Fibroblast of peridontal ligament (primary cell): ENCODE measurements at regions not wholly inside any gene's neighbourhood (a gene's known extent, or its start where the extent isn't known, plus 50 kb on each side); places are given as distances from the start of the nearest gene placed in this dataset.
"Not testable (repeated sequence)": the region's sequence is repeated elsewhere in the genome, so short reads cannot be mapped to it uniquely, and the experiment has no call there.

Source experiments
- DNase-seq: peaks from one replicate; pipeline ENCODE4 v3.0.0-alpha.2; 2010; ENCODE audit errors: extremely low read depth

DNA sequence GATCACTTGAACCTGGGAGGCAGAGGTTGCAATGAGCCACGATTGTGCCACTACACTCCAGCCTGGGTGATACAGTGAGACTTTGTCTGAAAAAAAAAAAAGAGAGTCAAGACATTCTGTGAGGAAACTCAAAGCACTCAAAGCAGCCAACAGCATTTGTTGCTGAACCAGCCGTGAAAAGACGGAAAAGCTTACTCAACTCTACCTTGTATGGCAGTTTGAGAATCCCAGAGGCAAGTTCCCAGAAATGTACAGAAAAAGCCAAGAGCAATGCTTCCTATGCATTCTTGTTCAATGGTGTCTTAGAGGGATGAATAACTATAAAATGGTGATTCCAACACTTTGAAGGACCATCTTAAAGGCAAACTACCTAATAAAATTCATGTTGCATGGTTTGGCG lies 170.2 kb downstream of the HSD17B3 start:
- DNase-seq: no peak

DNA sequence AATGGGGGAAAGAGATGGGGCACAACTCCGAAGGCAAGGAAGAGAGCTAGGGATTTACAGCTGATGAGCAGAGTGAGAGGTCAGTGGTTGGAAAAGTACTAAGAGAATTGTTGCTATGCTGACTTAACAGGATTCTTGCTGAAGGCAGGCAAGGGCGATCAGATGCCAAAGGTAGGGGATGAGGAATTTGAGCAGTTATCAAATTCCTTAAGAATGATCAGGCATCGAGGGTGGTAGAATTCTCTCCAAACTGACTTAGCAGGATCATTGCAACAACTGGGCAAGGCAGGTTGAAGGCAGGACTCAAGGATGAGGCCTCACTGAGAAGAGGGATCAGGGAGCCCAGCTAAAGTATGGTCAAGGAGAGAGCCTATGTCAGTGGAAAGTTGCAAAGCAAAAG lies 171.0 kb downstream of the HSD17B3 start:
- no peak for DNase-seq

DNA sequence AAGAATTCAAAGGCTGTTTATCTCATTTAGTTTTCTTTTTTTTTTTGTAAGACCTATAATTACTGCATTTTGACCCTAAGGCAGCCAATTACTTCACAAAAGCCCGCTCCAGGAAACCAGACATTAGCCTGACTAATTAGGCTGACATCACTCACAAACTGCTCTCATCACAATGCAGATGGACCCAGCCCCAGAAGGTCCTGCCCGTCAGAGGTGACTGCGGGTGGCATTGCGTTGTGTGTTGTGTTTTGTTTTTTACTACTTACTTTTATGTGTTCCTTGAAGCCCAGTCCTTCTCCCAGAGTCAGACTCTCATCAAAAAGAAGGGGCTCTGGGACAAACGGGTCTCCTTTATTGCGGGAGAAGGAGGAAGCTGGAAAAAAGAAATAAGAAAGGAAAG lies 172.2 kb downstream of the HSD17B3 start:
- no peak for DNase-seq

DNA sequence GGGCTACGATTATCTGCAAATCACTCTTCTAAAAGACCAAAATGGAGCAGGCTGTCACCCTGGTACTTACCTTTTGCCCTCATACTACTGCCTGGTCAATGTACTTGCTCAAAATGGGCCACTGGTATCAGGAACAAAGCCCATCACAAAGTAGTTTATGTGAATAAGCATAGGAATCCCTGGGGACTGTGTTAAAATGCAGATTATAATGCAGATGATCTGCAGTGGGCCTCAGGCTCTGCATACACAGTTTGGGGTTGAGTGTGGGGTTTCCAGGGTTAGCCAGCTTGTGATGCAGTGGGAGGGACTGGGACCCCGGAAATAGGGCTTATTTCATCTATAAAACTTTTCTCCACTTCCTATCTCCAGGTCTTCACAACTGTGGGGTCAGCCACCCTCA lies 173.1 kb downstream of the HSD17B3 start:
- no peak for DNase-seq

DNA sequence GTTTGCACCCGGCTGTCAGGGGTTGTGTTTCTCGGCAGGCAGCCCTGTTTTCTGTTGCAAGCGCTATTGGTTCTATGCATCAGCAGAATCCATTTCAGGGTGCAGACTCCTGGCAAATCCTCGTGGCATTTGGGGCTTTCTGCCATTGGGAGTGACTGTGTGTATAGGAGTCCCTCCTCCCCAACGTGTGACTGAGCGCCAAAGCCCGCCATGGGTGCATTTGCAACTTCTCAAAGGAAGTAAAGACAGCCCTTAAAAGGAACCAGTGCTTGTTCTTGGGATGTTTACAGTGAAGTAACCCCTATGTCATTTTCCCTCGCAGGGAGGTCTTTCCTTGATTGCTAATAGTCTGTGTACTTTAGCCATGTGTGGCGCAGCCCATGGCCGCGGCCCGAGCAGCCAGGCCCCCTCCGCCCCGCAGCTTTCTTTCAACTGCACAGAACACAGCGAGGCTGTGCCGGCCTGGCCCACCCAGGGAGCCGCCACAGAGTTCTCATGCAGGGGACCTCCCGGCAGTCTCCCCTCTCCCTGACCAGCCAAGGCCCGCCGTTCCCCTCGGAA lies 175.6 kb downstream of the HSD17B3 start:
- DNase-seq: no peak

DNA sequence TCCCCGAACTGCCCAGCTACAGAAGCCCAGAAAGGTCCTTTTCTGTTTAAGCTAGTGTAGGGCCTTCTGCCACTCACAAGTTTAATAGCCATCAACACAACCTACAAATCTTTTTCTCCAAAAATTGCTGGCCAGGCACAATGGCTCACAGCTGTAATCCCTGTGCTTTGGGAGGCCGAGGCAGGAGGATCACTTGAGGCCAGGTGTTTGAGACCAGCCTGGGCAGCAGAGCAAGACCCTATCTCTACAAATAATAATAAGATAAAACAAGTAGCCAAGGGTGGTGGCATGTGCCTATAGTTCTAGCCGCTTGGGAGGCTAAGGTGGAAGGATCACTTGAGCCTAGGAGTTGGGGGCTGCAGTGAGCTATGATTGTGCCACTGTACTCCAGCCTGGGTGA lies 176.4 kb downstream of the HSD17B3 start:
- DNase-seq: no peak

DNA sequence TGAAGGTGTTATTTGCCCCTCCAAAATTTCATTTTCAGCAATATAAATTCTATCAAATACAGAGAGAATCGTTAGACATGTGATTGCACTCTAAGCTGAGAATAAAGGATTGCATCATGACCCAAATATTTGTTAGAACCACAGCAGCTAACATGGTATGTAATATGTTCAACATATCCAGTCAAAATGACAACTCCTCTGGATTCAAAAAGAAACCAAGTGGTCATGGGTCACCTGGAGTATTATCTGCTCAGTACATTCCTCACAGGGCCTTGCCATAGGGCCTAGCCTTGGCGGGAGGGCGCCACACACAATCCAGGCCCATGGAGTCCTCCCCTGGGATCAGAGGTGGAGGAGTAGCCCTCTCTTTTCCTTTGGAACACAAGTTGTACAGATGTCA lies 179.2 kb downstream of the HSD17B3 start:
- DNase-seq: peak; percentile 69

DNA sequence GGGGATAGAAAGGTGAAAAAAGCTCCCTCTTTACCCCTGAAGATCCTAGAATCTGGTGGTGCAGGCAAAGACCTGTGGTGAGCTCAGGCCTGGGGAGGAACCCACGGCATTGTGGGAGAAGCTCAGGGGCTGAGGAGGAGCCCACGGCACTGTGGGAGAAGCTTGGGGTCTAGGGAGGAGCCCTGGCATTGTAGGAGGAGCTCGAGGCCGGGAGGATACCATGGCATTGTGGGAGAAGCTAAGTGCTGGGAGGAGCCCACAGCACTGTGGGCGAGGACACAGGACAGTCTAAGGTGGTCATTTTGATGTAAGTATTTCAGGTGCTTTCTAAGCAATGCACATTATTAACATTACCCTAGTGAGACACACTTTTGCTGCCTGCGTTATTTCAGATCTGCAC lies 179.7 kb downstream of the HSD17B3 start:
- DNase-seq: no peak

DNA sequence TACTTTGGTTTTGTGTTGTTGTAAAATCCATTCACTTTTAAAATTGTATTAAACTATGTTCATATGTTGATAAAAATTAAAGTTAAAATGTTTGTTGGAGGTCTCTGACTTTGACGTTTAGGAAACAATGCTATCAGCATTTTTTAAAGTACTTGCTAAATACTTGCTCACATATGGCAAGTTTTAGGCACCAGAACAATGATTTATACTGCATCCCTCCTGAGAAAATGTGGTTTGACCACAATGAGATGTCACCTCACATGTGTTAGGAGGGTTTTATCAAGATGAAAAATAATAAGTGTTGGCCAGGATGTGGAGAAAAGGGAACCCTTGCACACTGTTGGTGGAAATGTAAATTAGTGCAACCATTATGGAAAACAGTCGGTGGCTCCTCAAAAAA lies 180.8 kb downstream of the HSD17B3 start:
- no peak for DNase-seq

DNA sequence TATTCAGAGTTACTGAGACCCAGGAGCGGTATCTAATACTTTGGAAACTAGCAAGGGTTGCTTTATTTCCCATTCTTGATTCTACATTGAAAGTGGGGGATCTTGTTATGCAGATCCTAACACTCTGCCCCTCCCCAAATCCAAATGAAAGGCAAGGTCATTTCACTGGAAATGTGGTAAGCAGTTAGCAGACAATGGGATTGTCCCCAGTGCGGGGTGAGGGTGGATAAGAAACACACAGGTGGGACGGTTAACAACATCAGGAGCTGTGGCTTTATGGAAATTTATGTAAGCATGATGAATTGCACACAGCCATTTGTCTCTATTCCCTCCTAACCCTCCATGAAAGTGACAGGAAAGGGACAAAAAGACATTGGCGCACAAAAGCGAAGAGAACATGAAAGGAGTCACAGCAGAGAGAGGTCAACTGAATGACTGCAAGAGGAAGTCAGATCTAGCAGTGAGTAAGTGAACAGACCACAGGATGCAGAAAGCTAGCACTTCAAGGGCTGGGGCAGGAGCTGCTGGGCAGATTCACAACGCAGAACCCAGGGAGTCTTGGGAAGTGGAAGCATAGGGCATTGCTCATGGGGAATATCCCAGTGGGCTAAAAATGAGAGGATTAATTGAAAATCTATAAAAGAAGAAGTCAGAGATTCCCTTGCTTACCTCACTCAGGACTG lies 184.4 kb downstream of the HSD17B3 start:
- DNase-seq: no peak

DNA sequence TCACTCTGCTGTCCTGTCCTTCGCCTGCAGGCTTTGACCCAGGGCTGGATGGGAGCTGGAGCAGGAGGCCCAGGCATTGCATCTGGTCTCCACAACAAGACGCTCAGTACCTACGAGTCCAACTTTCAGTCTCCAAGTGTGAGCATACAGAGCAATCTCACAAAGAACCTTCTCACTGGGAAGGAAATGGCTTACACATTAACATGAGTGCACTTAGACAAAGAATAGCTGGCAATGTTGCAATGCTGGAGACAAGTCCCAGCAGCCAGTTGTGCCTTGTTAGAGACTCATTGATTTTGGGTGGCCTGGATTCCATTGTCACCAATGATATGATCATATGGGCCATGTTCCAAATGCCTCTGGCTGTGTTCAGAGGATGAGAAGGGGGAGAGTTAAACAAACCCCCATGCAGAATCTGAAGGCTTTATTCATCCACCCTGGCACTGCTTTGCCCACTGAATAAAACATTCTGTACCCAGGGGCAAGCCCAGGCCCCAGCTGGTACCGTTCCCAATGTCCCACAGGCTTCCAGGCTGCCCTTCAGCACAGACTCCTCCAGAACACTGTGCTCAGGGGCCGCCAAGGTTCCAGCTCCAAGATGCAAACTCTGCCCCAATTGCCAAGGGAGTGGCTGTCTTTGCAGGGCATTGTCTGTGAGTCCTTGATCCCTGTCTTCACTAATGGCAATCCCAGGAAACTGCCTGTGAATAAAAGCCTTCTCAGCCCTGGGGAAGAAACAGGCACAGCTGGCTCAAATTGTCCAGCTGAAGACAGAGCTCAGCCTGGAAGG lies 185.5 kb downstream of the HSD17B3 start:
- no peak for DNase-seq

DNA sequence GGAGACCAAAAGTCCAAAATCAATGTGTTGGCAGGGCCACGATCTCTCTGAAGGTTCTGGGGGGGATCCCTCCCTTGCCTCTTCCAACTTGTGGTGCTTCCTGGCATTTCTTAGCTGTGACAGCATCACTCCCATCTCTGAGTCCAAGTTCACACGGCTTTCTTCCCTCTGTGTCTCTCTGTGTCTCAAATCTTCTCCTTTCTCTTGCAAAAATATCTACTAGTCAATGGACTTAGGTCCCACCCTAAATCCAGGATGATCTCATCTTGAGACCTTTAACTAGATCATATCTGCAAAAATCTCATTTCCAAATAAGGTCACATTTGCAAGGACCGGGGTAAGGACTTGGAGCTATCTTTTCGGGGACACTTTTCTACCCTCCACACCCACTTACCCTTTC lies 186.1 kb downstream of the HSD17B3 start:
- no peak for DNase-seq

DNA sequence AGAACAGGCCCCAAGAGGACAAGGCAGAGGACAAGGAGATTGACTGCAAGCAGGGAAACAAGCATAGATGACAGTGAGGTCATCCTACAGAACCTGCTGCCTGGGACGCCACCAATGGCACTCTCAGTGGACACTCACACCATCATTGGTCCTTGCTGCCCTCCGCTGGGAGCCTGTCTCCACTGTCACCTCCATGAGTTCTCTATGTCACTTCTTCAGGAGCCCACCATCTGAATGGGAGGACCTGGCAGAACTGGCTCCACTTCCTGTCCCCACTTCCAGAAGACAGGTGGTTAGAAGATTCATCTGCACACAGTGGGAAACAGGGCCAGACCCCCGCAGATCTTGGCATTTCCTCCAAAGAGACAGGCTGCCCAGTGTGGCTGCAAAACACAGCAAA lies 188.9 kb downstream of the HSD17B3 start:
- no peak for DNase-seq

DNA sequence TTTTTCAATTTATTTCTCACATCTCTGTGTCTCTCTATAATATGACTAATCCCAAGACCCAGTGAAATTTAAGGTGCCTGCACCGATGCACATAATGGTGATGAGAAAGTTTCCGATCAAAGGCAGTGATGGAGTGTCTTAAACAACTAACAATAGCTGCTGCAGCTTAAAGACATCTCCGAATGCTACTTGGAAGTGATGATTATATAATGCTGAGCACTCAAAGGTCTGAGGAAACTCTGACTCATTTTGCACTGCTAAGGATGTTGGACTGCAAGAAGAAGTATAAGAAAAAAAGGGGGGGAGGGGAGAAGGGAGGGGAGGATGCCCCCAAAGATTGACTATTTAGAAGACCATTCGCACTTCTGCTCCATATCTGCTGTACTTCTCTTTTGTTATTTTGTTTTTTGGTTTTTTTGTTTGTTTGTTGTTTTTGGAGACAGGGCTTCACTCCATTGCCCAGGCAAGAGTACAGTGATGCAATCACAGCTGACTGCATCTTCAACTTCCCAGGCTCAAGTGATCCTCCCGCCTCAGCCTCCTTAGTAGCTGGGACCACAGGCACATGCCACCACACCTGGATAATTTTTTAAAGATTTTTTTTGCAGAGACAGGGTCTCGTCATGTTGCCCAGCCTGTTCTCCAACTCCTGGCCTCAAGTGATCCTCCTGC lies 192.2 kb downstream of the HSD17B3 start:
- peak; percentile 40 for DNase-seq

DNA sequence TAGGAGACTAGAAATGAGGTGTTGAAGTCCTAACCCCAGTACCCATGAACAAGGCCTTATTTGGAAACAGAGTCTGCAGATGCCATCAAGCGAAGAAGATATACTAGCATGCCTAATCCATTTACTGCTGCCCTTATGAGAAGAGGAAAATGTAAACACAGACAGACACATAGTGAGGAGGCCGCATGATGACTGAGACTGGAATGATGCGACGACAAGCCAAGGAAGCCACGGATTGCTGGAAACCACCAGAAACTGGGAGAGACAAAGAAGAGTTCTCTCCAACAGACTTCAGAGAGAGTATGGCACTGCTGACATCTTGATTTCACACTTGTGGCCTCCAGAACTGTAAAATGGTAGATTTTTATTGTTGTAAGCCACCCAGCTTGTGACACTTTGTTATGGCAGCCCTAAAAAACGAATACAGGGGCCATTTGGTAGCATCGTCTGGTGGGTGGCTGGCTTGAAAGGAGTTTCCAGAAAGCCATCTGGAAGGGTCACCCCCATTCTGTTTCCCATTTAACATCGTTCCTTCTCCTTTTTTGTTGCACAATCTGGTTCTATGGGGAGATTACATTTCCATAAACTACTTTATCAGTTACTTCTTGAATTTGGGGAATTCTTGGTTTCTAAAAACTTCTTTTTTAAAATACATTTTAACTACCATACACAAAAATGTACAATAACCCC lies 193.1 kb downstream of the HSD17B3 start:
- DNase-seq: no peak

DNA sequence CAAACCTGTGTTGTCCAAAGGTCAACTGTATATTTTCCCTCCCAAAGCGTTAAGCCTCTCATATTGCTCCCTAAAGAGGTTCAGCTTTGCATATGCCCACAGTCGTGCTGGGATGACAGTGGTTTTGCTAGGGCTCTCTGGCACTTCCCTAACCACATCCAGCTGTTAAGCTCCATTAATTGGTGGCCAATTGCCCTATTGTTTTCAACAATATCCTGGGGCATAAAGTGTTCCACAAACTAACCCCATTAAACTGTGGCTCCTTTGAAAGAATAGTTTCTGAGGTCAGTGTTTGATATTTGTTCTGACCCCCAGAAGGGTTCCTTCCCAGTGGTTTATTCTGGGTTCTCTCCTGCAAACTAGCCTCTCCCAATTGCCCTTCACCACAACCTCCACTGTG lies 194.5 kb downstream of the HSD17B3 start:
- DNase-seq: no peak

DNA sequence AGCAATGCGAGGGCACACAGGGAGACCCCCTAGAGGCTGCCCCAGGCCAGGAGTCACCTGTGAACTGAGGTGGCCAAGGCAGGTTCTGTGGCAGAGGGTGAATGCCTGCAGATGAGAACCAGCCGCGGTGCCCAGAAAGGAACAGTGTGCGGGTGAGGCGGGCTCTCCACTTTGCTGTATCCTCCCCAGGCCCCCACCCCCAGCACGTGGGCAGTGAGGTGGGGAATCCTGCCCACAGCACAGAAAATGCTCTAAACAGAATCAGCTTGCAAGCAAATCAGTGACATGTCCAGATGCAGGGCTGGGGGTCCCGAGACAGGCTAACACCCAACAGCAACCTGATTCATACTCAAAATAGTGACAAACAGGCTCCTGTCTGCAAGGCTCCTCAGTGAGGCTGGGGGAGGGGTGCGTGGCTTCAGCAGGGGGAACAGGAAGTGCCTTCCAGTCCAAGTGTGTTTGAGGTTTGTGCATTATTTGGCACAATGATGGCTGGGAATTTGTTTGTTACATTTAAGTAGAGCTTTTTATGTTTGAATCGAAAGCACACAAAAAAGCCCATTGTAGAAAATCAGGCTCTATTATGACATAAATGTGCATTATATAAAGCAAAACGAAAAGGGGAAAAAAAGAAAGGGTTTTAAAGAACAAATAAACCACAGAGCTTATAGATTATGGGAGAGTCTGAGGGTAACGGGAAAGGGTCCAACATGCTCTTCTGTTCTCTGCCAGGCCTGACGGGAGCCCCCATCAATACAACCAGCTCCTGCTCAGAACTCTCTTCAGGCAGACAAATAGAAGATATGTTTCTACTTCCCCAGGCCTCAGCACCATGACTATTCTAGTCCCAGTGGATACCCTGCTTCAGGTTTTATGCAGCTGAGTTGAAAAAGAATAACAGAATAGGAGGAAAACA lies 201.3 kb downstream of the HSD17B3 start:
- no peak for DNase-seq

DNA sequence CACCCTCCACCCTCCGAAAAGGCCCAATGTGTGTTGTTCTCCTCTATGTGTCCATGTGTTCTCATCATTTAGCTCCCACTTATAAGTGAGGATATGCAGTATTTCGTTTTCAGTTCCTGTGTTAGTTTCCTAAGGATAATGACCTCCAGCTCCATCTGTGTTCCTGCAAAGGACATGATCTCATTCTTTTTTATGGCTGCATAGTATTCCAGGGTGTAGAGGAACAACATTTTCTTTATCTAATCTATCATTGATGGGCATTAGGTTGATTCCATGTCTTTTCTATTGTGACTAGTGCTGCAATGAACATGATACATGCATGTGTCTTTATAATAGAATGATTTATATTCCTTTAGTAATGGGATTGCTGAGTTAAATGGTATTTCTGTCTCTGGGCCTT lies 211.3 kb downstream of the HSD17B3 start:
- not testable (repeated sequence) for DNase-seq

DNA sequence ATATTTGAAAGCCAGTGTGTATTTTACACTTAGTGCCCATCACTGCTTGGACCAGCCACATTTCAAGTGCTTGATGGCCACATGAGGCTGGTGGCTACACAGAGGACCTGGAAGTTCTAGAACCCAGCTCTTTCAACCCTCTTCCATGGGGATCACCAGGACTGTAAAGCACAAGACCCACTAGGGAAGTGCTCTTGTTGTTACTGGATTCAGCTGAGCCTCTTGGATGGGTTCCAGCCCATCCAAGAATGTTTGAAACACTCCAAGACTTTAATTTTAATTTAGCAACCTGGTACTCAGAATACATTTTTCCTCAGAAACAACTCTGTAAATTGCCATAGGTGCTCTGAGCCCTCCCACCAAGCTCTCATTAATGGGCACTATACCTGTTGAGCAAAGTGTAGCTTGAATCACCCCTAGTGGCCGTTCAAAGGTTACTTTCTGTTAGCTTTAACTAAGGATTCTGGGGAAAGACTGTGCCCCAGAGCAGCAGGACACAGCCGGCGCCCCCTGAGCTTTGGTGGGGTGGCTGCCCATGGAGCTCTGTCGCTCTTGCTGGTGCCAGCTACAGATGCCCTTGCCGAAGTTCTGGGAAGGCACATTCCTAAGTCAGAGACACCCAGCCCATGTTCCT lies 212.4 kb downstream of the HSD17B3 start:
- DNase-seq: no peak

DNA sequence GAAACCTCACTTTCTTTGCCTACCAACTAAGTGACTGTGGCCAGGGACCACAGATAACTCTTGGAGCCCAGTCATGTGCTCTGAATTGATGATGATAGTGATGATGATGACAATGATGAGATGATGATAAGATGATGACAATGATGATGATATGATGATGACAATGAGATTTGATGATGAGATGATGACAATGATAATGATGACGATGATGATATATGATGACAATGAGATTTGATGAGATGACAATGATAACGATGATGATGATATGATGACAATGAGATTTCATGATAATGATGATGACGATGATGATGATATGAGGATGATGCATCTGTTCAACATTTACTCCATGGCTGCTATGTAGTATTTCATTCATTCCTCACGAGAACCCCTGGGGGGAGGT lies 213.0 kb downstream of the ERCC6L2 start:
- DNase-seq: no peak
